ENCODE measurements at regions not wholly inside any gene's neighbourhood (a gene's known extent, or its start where the extent isn't known, plus 50 kb on each side); places are given as distances from the start of the nearest gene placed in this dataset.

DNA sequence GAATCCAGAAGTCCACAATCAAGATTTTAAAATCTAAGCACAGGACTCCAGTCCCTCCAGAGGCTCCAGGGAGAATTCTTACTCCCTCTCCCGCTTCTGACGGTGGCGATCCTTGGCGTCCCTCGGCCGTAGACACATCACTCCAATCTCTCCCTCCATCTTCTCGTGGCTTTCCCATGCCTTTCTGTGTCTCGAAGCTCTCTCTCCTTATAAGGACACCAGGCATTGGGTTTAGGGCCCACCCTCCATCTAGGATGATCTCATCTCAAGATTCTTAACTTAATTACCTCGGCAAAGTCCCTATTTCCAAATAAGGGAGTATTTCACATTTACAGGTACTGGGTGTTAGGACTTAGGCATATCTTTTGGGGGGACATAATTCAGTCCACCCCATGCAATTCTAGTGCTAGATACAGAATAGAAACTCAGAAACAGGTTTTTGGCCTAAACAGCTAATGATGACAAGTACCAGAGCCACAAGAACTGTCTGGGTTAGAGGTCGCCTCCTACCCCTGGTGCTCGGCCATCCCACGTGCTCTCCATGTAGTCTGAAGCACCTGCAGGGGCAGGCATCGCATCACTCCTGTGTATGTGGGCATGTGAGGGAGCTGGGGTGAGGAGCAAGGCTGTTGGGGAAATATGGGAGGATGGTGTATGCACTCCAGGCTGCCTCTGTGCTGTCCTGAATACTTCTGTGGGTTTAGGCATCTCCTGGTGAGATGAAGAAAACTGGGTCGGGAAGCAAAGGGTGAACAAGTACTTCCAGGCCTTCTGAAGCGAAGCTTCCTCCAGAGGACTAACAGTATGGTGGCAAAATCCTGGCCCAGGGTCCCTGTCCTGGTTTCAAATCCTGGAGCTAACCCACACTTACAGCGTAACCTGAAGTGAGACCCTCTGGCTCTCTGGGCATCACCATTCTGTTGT, 298.3 kb upstream of the ZMIZ1 start:
- DNase-seq = no peak

DNA sequence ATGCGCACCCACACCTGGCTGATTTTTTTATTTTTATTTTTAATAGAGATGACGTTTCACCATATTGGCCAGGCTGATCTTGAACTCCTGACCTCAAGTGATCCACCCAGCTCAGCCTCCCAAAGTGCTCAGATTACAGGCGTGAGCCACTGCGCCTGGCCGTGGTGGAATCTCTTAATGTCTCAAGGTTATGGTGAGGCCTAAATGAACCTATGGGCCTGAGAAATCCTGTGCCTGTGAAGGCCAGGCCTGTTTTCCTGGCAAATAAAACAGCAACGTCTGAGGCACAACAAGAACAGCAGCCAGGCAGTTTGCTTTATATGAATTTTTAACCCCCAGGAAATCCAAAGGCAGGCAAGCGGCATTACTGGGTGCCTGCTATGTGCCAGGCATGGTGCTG, 297.5 kb upstream of the ZMIZ1 start:
- DNase-seq = no peak

DNA sequence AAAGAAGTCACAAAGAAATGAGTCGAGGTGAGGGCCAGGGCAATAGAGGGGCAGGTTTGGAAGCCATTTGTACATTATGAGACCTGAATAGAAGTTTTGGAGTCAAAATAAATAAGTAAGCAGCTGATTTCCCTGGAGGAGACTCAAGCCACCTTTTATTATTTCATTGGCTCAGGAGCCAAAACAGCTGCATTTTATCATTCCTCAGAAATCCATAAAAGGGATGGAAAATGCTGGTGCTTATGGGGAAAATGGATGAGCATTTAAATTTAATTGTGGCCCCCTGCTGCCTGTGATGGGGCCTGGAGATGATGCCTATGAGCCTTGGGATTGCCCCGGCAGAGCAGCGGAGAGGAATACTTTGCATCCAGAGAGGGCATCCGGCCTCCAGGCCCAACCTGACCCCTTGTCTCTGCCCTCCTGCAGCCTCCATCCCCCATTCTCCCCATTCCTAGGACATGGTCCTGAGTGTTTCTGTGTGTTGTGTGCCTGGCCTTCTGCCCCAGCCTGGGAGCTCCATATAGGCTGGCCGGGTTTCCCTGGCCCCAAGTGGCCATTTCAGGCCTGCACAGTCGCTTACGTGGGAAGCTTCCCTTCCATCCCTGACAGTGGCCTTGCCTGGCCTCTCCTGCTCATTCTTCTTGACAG, 296.8 kb upstream of the ZMIZ1 start:
- DNase-seq = no peak

DNA sequence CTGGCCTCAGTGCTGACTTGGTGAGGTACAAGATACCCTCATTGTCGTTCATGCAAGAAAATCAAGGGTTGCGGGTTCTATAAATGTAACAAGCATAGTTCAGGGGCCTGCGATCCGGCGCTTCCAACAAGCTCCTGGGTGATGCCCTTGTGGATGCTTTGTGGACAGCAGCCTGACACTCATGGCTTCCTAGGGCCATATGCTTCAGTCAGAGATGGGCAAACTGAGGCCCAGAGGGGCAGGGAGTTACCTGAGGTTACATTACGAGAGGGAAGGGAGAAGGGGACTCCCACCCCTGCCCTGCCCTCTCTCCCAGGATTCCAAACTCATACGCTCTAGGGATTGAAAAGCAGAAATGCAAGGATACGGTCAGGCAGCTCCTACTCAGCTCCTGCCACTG, 296.3 kb upstream of the ZMIZ1 start:
- DNase-seq = no peak

GRCh38 chr10:78772986-78773530, 295.7 kb upstream of the ZMIZ1 start:
- DNase-seq = no peak

GRCh38 chr10:78774614-78774998, 294.2 kb upstream of the ZMIZ1 start:
- DNase-seq = no peak

DNA sequence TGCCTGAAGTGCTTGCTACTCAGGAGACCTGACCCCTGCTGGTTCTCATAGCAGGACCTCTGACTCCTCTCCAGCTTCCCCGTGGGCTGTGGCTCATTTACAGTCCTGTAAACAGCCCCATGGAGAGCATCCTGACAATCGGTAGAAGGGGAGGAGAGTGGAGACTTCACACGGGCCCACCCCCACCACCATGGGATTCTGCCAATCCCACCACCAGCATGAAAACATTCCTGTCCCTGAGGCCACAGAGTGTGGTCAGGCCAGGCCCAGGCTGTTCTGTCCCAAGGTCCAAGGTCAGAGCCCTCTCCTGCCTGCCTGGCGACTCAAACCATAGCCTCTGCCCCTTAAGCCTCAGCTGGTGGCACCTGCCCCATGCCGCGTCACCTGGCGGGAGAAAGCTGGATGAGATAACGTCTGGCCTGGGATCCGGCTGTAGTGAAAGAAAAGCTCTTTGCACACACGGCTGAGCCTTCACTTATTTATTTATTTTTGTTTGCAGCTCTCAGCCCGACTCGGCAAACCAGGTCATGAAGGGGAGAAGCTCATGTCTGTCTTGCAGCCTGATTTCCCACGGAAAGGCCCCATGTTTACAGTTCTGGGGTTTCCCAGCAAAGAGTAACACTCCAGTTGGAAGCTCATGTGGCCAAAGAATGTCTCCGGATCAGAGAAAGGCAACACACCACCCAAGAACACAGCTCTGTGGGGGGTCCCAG, 293.6 kb upstream of the ZMIZ1 start:
- no peak for DNase-seq

- no peak for DNase-seq
Observed at GRCh38 chr10:78775891-78776290, 292.9 kb upstream of the ZMIZ1 start.

DNA sequence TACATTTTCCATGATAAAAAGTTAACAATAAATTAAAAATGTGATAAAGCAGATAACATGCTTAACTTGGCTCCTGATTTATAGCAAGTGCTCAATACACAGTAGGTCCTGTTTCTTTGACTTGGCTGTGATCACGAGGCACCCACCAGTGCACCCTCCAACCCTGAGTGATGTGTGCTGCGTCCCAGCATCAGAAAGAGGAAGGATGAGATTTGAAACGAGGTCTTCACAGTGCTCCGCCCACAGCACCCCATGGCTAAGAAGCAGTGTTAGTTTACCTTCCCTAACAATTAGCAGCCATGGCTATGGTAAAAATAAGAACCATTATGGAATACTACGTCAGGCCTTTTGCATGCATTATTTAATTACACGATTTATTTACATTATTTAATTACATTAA, 292.0 kb upstream of the ZMIZ1 start:
- DNase-seq = no peak

GRCh38 chr10:78777466-78777865, 291.3 kb upstream of the ZMIZ1 start:
- DNase-seq = no peak

DNA sequence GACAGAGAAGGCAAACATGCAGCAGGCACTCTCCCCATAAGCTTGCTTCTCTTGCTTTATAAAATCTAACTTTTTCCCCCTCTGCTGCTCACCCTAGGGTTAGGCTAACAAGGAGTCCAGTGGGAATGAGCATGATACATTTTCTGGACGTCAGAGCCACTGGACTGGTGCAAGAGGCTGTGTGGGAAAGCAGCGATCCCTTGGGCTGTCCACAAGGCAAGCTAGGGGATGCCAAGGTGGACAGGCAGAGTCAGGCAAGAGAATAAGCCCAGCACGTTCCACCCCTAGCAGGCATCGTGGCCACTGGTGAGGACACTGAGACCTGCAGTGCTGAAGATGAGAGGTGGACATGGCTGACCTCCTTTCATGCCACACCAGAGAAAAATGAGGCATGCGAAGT, 290.9 kb upstream of the ZMIZ1 start:
- no peak for DNase-seq

DNA sequence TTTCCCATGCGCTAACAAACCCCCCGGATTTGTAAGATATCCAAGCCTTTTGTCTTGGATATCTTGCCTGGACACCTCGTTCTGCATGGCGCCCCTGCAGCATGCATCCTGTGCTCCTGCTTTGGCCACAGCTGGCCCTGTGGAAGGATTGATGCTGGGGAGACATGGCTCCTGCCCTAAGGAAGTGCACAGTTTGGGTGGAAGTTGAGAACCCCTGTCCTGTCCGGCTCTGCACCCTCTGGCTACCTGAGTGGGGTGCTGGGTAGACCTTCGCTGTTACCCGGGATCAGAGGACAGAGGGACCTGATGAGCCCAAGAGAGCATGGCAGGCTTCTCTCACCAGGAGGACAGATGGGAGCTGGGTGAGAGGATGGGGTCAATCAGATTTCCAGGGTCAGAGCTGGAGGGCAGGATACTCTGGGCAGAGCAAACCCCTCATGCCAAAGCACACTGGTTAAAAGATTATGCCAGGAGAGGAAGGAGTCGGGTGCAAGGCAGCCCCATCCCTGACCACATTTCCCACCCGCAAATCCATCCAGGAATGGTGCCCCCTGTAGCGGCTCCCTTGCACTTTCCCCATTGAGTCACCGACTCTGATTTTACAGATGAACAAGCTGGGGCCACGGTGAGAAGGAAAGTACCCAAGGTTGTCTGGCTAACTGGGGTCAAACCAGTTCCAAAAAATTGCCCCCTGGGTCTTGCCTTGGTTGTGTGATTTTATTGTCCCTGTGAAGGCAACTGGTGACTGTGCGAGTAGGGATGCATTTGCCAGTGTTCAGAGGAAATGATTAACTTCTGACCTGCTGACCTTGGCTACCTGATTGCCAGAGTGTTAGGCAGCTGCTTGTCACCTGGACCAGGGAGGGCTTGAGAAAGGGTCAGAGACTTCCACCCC, 290.1 kb upstream of the ZMIZ1 start:
- DNase-seq = no peak

- DNase-seq = no peak
Observed at GRCh38 chr10:78779339-78779955, 289.3 kb upstream of the ZMIZ1 start.

DNA sequence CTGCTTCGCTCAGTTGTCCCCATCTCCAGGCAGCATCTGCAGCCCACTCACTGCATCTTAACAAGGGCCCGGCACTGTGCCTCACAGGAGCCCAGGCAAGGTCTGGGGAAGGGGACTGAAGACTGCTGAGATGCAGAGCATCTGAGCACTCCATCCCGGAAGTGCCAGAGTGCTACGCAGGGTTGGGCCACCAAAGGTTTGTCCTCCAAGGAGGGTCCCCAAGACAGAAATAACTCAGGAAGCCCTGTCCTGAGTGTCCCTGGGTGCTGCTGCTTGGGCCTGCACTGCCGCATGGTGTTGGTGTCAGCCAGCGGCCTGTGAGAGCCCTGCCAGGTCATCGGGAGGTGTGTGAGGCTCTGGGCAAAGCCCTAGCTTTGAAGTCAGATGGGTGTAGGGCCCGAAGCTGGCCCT, 288.2 kb upstream of the ZMIZ1 start:
- no peak for DNase-seq

DNA sequence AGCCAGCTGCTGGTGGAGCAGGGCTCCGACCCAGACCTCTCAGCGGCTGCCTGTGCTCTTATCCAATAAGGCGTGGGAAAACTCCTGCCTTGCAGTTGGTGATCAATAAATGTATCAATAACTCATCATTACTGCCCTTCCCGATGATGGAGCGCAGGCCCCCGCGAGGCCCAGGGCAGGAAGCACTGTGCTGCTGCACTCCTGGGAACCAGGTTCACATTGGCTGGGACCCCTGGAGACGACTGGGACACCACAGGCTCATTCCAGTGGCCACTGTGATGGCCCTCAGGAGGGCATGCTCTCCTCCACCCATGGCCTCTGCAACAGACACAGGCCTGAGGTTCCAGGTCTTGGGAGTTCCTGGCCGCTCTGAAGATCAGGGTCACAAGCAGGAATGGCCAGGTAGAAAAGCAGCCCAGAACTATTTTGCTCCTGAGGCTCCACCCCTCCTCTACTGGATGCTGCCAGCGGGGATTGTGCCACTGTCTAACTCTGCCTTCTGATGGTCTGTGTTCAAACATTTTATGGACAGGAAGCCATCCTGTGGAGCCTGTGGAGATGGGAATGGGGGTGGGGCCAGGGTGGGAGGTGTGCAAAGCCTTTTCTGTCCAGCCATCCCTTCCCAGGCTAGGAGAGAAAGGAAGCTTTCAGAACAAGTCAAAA, 287.4 kb upstream of the ZMIZ1 start:
- no peak for DNase-seq

GRCh38 chr10:78781991-78782390, 286.8 kb upstream of the ZMIZ1 start:
- no peak for DNase-seq

DNA sequence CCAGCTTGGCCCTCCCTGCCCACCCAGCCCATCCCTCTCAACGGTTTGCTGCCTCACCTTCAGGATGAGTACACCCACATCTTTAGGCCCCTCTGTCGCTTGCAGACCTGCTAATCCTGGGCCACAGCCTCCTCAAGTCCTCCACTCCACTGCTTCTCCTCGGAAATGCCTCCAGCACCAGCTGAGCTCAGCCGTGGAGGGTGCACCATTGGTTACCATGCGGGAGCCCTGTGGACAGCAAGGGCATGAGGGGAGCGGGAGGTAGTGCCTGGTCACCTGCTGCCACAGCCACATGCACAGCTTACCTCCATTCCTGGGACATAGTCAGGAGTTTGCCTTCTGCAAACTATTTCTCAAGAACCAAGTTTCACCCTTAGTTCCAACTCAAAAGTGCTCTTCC, 286.3 kb upstream of the ZMIZ1 start:
- no peak for DNase-seq

DNA sequence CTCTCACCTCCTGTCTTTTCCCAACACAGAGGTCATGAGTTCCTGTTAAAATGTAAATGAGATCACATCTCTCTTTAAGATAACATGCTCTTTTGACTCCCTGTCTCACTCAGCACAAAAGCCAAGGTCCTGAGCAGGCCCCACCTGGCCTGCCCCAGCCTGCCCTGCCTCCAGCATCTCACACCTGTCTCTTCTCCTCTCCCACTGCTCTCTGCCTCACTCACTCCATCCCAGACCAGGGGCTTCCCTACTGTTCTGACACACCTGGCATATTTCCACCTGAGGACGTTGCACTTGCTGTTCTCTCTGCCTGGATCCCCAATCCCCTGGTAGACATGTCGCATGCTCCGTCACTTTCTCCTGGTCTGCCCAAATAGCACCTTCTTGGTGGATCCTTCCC, 285.0 kb upstream of the ZMIZ1 start:
- no peak for DNase-seq

- no peak for DNase-seq
Observed at GRCh38 chr10:78784546-78784945, 284.2 kb upstream of the ZMIZ1 start.

DNA sequence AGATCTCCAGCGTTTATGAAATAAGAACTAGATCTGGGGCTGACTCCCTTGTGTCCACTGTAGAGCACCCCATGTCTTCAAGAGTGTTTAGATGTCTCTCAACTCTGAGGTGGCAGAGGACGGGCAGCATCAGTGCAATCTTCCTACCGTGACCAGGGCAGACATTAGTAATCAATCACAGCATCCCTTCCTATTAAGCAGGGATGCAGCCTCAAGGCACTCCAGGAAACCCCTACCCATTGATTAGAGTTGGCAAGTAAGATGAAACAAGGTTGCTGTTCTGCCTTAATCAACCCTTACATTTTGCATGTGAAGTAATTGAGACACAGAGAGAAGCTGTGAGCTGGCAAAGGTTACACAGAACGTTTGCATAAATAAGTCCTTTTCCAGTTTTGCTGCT, 283.7 kb upstream of the ZMIZ1 start:
- no peak for DNase-seq

- DNase-seq = no peak
Observed at GRCh38 chr10:78785991-78786390, 282.8 kb upstream of the ZMIZ1 start.

GRCh38 chr10:78787125-78787524, 281.6 kb upstream of the ZMIZ1 start:
- no peak for DNase-seq

Data from SIG-M5 (cell line).